Gastroesophageal sphincter (tissue), 3 donors: ENCODE measurements at regions not wholly inside any gene's neighbourhood (a gene's known extent, or its start where the extent isn't known, plus 50 kb on each side); places are given as distances from the start of the nearest gene placed in this dataset.
"Not testable (repeated sequence)": the region's sequence is repeated elsewhere in the genome, so short reads cannot be mapped to it uniquely, and the experiment has no call there.

Source experiments
- EP300 ChIP-seq: sonication (generic); formaldehyde crosslinking; IDR thresholded peaks from one replicate; pipeline ENCODE4 v1.6.1; 2017; ENCODE audit warnings: antibody characterized with exemption, mild to moderate bottlenecking
- POLR2A ChIP-seq, 2 donors: fragments of 450-650 bp; IDR thresholded peaks; one replicate each; pipeline ENCODE4 v1.6.1; 2017; ENCODE audit warnings: antibody characterized with exemption in 2 of 2, mild to moderate bottlenecking in 2 of 2, moderate library complexity in 1 of 2
- TF ChIP-seq, protein P1 (sequence below), 4 experiments: fragments of 200-600 bp in 2 of 4; fragments of 450-650 bp in 2 of 4; sonication (generic) in 1 of 4; IDR thresholded peaks; one replicate each; pipeline ENCODE4 v1.5.1; 2017 to 2019; ENCODE audit warnings: antibody characterized with exemption in 4 of 4, mild to moderate bottlenecking in 2 of 4, moderate library complexity in 2 of 4

DNA sequence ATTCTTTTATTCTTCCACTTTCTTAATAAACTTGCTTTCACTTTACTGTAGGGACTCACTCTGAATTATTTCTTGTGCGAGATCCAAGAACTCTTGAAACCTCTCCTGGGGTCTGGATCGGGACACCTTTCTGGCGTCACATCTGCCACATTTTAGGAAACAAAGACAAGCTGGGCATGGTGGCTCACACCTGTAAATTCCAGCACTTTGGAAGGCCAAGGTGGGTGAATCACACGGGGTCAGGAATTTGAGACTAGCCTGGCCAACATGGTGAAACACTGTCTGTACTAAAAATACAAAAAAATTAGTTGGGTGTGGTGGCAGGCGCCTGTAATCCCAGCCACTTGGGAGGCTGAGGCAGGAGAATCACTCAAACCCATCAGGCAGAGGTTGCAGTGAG lies 1399.6 kb downstream of the CDH8 start:
- TF ChIP-seq, protein P1, sequence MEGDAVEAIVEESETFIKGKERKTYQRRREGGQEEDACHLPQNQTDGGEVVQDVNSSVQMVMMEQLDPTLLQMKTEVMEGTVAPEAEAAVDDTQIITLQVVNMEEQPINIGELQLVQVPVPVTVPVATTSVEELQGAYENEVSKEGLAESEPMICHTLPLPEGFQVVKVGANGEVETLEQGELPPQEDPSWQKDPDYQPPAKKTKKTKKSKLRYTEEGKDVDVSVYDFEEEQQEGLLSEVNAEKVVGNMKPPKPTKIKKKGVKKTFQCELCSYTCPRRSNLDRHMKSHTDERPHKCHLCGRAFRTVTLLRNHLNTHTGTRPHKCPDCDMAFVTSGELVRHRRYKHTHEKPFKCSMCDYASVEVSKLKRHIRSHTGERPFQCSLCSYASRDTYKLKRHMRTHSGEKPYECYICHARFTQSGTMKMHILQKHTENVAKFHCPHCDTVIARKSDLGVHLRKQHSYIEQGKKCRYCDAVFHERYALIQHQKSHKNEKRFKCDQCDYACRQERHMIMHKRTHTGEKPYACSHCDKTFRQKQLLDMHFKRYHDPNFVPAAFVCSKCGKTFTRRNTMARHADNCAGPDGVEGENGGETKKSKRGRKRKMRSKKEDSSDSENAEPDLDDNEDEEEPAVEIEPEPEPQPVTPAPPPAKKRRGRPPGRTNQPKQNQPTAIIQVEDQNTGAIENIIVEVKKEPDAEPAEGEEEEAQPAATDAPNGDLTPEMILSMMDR (IDR thresholded peaks at IDR 0.05), result not testable (repeated sequence)
- TF ChIP-seq POLR2A (IDR thresholded peaks at IDR 0.05); EP300: not testable (repeated sequence)
